Osteoblast (primary cell): ENCODE measurements at regions not wholly inside any gene's neighbourhood (a gene's known extent, or its start where the extent isn't known, plus 50 kb on each side); places are given as distances from the start of the nearest gene placed in this dataset.

Experiments
- DNase-seq: peaks from one replicate; pipeline ENCODE4 v3.0.0; 2011; ENCODE audit warnings: low spot score, mixed read lengths; ENCODE audit not compliant: insufficient read length; ENCODE audit errors: missing footprints
- H2AFZ ChIP-seq: 2 replicates; pipeline ENCODE4 v1.6.0; 2011; ENCODE audit warnings: mild to moderate bottlenecking, low read length
- H3K27ac ChIP-seq: 2 replicates; pipeline ENCODE4 v1.5.1; 2011; ENCODE audit warnings: mild to moderate bottlenecking, low read depth, low read length, moderate library complexity
- H3K27me3 ChIP-seq: 2 replicates; pipeline ENCODE4 v1.6.0; 2012; ENCODE audit warnings: mild to moderate bottlenecking, control low read depth, inconsistent platforms, low read length, moderate library complexity; ENCODE audit not compliant: insufficient read depth
- H3K36me3 ChIP-seq: 2 replicates; pipeline ENCODE4 v1.5.1; 2011; ENCODE audit warnings: mild to moderate bottlenecking, low read length, control low read depth, moderate library complexity; ENCODE audit not compliant: insufficient read depth
- H3K4me1 ChIP-seq: 2 replicates; pipeline ENCODE4 v1.5.1; 2011; ENCODE audit warnings: mild to moderate bottlenecking, low read length, control low read depth, moderate library complexity; ENCODE audit not compliant: insufficient read depth
- H3K4me2 ChIP-seq: 2 replicates; pipeline ENCODE4 v1.6.0; 2011; ENCODE audit warnings: mild to moderate bottlenecking, low read length; ENCODE audit not compliant: insufficient read depth
- H3K4me3 ChIP-seq: fragments of 200-600 bp; sonication (generic); 3 replicates; pipeline ENCODE4 v1.5.1; 2012; ENCODE audit warnings: mild to moderate bottlenecking, low read length, inconsistent platforms; ENCODE audit not compliant: insufficient read depth
- H3K79me2 ChIP-seq: 2 replicates; pipeline ENCODE4 v1.6.0; 2012; ENCODE audit warnings: mild to moderate bottlenecking, low read length, control low read depth, inconsistent platforms; ENCODE audit not compliant: insufficient read depth
- H3K9me3 ChIP-seq: 2 replicates; pipeline ENCODE4 v1.5.1; 2011; ENCODE audit warnings: low read depth, low read length, control low read depth
- H4K20me1 ChIP-seq: 2 replicates; pipeline ENCODE4 v1.6.0; 2012; ENCODE audit warnings: mild to moderate bottlenecking, low read length, control low read depth; ENCODE audit not compliant: insufficient read depth
- TF ChIP-seq, protein P1 (sequence below): IDR thresholded peaks from 2 replicates; pipeline ENCODE4 v1.5.1; 2011; ENCODE audit warnings: mild to moderate bottlenecking, low read depth, low read length, moderate library complexity; ENCODE audit errors: extremely low read depth

DNA sequence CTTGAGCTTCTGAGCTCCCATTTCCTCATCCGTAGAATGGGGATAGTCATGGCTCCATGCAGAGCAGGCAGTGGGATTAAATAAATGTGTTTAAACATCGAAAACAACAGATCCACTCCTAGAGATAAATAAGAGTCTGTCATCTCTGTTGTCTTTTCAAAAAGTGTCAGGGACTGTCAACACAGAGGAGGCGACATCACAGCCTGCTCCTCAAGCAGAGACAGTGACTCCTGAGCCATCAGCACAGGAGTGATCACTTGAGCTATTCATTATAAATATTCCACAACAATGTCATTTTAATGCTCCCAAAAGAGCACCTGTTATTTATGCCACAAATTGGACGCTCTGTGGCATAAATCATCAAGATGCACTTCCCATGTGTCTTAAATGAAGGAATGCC, 605.6 kb upstream of the CDH5 start:
- H3K4me2 ChIP-seq: no peak overlapping the region
- peaks cover 2% of the 10 kb centered on the region for H3K27me3 ChIP-seq
- TF ChIP-seq, protein P1, sequence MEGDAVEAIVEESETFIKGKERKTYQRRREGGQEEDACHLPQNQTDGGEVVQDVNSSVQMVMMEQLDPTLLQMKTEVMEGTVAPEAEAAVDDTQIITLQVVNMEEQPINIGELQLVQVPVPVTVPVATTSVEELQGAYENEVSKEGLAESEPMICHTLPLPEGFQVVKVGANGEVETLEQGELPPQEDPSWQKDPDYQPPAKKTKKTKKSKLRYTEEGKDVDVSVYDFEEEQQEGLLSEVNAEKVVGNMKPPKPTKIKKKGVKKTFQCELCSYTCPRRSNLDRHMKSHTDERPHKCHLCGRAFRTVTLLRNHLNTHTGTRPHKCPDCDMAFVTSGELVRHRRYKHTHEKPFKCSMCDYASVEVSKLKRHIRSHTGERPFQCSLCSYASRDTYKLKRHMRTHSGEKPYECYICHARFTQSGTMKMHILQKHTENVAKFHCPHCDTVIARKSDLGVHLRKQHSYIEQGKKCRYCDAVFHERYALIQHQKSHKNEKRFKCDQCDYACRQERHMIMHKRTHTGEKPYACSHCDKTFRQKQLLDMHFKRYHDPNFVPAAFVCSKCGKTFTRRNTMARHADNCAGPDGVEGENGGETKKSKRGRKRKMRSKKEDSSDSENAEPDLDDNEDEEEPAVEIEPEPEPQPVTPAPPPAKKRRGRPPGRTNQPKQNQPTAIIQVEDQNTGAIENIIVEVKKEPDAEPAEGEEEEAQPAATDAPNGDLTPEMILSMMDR: no peak
- no peak overlapping the region for H2AFZ ChIP-seq
- H3K27ac ChIP-seq: no peak overlapping the region
- no peaks in the 10 kb centered on the region for H3K4me1 ChIP-seq
- H4K20me1 ChIP-seq: no peaks in the 10 kb centered on the region
- H3K79me2 ChIP-seq: no peaks in the 10 kb centered on the region
- no peak overlapping the region for H3K4me3 ChIP-seq
- no peak for DNase-seq
- no peaks in the 10 kb centered on the region for H3K9me3 ChIP-seq
- H3K36me3 ChIP-seq: no peaks in the 10 kb centered on the region

DNA sequence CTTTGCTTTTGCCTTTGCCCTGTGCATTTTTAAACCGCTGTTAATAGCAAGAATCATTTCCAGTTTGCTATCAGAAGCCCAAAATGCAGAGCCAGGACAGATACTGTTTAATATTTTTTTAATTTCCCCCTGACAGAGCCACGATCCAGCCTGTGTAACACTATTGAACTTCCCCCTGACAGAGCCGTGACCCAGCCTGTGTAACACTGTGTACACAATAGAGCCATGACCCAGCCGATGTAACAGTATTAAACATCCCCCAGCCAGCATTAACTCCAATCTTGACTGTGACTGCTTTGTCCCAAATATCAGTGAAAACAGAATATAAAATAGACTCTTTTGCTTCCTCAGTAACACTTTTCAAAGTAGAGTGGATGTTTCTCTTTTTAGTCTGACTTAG, 607.9 kb upstream of the CDH5 start:
- H3K4me1 ChIP-seq: no peaks in the 10 kb centered on the region
- H3K36me3 ChIP-seq: no peaks in the 10 kb centered on the region
- peaks cover 6% of the 10 kb centered on the region for H3K27me3 ChIP-seq
- H4K20me1 ChIP-seq: no peaks in the 10 kb centered on the region
- H2AFZ ChIP-seq: peak overlapping the region; percentile 35
- H3K4me2 ChIP-seq: no peak overlapping the region
- H3K4me3 ChIP-seq: no peak overlapping the region
- H3K79me2 ChIP-seq: no peaks in the 10 kb centered on the region
- no peak overlapping the region for H3K27ac ChIP-seq
- no peak for DNase-seq
- H3K9me3 ChIP-seq: no peaks in the 10 kb centered on the region
- TF ChIP-seq, protein P1: no peak

DNA sequence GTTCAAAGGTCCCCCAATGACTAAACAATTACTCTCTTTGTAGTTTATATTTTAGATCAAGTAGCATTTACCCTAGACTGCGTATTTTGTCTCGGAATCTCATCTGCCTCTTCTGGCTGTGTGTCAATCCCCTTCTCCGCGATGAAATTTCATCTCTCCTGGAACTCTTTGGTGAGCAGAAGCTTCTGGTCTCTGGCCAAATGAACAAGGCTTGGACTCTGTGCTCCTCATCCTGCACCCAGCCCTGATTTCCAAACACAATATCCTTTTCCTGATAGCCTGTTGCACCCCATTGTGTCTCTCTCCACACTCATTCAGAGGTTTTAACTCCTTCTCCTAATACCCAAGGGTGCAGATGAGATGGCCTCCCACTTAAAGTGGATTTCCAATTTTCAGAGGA, 609.4 kb upstream of the CDH5 start:
- TF ChIP-seq, protein P1: no peak
- Histone ChIP-seq H3K9me3 (no peaks in the 10 kb centered on the region), H3K4me2 (no peak overlapping the region), H3K4me3 (no peak overlapping the region), H3K36me3 (no peaks in the 10 kb centered on the region), H3K4me1 (no peaks in the 10 kb centered on the region), H2AFZ (no peak overlapping the region), H4K20me1 (no peaks in the 10 kb centered on the region), H3K79me2 (no peaks in the 10 kb centered on the region), H3K27me3 (peaks cover 16% of the 10 kb centered on the region), H3K27ac (no peak overlapping the region)
- no peak for DNase-seq

DNA sequence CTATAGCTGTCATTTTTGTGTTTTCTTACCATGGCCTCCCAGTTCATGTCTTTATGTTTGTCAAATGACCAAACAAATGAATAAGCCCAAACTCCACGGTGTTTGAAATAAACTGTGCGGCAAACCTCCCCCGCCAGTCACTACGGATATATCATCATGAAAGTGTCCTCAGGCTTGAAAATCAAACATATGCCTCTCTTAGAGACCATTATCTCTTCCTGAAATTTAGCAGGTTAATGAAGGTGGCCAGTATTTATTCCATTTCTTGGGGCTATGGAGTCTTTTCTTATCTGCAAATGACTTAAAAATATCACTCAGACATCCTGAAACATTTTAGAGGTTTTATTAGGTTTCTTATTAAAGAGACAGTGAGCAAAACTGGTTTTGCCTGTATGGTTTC, 610.3 kb upstream of the CDH5 start:
- Histone ChIP-seq H3K27me3 (peaks cover 16% of the 10 kb centered on the region), H3K79me2 (no peaks in the 10 kb centered on the region)
- DNase-seq: no peak

More for the DNA sequence above, 610.3 kb upstream of the CDH5 start:
- Histone ChIP-seq H3K9me3 (no peaks in the 10 kb centered on the region), H2AFZ (no peak overlapping the region), H3K27ac (no peak overlapping the region), H3K4me2 (no peak overlapping the region), H3K4me3 (no peak overlapping the region), H3K4me1 (no peaks in the 10 kb centered on the region), H3K36me3 (no peaks in the 10 kb centered on the region), H4K20me1 (no peaks in the 10 kb centered on the region)
- TF ChIP-seq, protein P1: no peak
